ENCODE measurements at regions not wholly inside any gene's neighbourhood (a gene's known extent, or its start where the extent isn't known, plus 50 kb on each side); places are given as distances from the start of the nearest gene placed in this dataset.

DNA sequence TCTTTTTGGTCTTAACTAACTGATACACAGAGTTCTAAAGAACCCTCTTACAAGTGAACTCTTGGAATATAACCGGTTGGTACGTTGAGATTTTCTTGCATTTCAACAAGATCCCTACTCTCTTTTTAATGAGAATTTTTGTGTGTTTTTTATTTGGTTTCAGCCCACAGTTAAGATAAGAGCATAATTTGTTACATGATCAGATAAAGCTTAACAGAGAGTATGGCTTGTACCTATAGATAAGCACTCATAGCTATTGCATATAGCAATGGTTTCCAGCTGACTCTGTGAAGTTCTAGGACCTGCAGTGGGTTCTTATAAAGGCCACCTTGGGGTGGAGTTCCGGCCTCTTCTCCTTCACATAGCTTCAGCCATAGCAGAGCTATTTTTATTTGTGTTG is 143.3 kb downstream of the SNX10 start:
- H3K27ac ChIP-seq = no peak overlapping the region
- H3K9ac ChIP-seq = no peak overlapping the region
- no peaks in the 10 kb centered on the region for H3K79me2 ChIP-seq (ENCODE audit: insufficient read depth, low read depth)
- no peaks in the 10 kb centered on the region for H3K36me3 ChIP-seq (ENCODE audit: insufficient read depth)
- no peaks in the 10 kb centered on the region for H3K4me1 ChIP-seq (ENCODE audit: low read depth, poor library complexity, severe bottlenecking)
- no peak overlapping the region for H3K4me2 ChIP-seq
- TF ChIP-seq, protein P1, sequence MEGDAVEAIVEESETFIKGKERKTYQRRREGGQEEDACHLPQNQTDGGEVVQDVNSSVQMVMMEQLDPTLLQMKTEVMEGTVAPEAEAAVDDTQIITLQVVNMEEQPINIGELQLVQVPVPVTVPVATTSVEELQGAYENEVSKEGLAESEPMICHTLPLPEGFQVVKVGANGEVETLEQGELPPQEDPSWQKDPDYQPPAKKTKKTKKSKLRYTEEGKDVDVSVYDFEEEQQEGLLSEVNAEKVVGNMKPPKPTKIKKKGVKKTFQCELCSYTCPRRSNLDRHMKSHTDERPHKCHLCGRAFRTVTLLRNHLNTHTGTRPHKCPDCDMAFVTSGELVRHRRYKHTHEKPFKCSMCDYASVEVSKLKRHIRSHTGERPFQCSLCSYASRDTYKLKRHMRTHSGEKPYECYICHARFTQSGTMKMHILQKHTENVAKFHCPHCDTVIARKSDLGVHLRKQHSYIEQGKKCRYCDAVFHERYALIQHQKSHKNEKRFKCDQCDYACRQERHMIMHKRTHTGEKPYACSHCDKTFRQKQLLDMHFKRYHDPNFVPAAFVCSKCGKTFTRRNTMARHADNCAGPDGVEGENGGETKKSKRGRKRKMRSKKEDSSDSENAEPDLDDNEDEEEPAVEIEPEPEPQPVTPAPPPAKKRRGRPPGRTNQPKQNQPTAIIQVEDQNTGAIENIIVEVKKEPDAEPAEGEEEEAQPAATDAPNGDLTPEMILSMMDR (conservative IDR thresholded peaks at IDR 0.05; ENCODE audit: low read depth, low read length) = no peak
- no peaks in the 10 kb centered on the region for H4K20me1 ChIP-seq (ENCODE audit: insufficient read depth)
- no peak overlapping the region for H2AFZ ChIP-seq (ENCODE audit: low read depth)
- no peaks in the 10 kb centered on the region for H3K27me3 ChIP-seq (ENCODE audit: insufficient read depth, low read depth)
- H3K4me3 ChIP-seq (IDR thresholded peaks at IDR 0.05; ENCODE audit: insufficient read depth, low read depth, low read length) = no peak overlapping the region

DNA sequence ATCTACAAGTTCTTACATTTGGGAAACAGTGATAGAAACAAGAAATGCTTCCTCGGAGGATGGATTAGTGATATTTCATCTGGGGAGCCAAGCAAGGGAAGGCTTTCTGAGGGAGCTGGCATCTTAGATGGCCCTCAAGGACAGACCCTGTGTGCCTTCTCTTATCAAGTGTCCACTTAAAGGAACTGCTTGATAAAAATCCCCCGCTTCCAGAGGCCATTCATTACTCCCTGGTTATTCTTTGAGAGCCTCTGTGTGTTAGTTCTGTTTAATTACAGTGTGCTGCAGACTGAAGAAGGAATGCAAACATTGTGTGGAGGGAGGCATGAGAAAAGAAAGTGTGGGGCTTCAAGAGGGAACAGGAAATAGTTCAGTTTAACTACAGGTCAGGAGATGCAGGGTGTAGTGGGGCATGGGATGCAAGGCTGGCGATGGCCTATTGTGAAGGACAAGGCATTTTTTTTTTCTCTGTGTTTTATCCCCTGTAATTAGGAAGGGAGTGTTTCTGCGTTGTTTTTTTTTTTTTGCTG is 145.4 kb downstream of the SNX10 start:
- Histone ChIP-seq H3K4me3 (IDR thresholded peaks at IDR 0.05; ENCODE audit: insufficient read depth, low read depth, low read length) (no peak overlapping the region), H3K79me2 (ENCODE audit: insufficient read depth, low read depth) (no peaks in the 10 kb centered on the region), H3K9ac (no peak overlapping the region), H3K4me2 (no peak overlapping the region), H3K27me3 (ENCODE audit: insufficient read depth, low read depth) (no peaks in the 10 kb centered on the region), H4K20me1 (ENCODE audit: insufficient read depth) (no peaks in the 10 kb centered on the region), H3K4me1 (ENCODE audit: low read depth, poor library complexity, severe bottlenecking) (no peaks in the 10 kb centered on the region), H2AFZ (ENCODE audit: low read depth) (no peak overlapping the region), H3K36me3 (ENCODE audit: insufficient read depth) (no peaks in the 10 kb centered on the region), H3K27ac (no peak overlapping the region)
- TF ChIP-seq, protein P1 (conservative IDR thresholded peaks at IDR 0.05; ENCODE audit: low read depth, low read length) = no peak

DNA sequence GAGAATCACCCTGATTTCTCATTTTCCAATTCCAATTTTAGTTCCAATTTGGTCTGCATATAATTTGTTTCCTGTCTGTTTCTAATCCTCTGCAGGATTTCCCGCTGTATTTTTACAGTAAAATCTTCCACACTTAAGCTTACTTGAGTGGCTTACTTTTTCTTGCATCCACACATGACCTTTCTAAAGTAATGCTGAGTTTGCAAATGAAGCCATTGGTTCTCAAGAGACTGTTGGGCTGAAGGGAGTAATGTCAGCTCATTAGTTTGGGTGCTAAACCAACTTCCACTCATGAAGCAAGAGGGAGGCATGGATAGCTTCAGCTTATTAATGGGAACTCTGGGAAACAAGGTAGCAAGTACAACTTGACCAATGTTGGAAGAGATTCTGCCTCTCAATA is 146.4 kb downstream of the SNX10 start:
- H3K27me3 ChIP-seq (ENCODE audit: insufficient read depth, low read depth) = no peaks in the 10 kb centered on the region
- H3K4me2 ChIP-seq = no peak overlapping the region

DNA sequence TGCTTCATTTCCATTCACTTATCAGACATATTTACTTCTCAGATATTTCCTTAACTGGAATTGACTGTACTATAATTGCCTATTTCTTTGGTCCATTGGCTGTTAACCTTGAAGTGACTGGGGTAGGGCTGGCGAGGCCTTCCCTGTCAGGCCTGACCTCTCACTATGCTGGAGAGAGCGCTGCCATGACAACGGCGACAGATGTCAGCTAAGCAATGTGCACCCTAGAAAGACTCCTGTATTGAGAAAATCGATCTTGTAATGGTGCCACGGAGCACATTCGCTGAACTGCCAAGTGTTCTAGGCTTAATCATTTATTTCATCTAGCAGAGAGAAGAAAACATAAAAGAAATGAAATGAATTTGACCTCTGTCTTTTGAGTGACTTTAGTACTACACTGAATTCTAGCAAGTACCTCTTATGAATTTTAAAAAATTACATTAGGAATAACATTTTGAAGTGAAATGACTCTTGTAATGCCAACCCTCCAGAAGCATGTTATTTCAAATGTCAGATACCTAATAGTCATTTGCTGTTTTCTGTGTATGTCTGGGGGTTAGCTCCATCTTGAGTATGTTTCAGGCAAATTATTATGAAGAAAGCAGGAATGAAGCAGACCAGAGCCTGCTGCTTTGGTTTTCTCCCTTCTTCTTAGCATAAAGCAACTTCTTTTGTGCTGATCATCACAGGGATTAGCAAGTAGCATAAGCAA is 148.0 kb downstream of the SNX10 start:
- Histone ChIP-seq H2AFZ (ENCODE audit: low read depth) (no peak overlapping the region), H3K4me3 (IDR thresholded peaks at IDR 0.05; ENCODE audit: insufficient read depth, low read depth, low read length) (no peak overlapping the region), H3K79me2 (ENCODE audit: insufficient read depth, low read depth) (no peaks in the 10 kb centered on the region), H3K4me1 (ENCODE audit: low read depth, poor library complexity, severe bottlenecking) (no peaks in the 10 kb centered on the region), H3K36me3 (ENCODE audit: insufficient read depth) (no peaks in the 10 kb centered on the region), H3K9ac (no peak overlapping the region), H4K20me1 (ENCODE audit: insufficient read depth) (no peaks in the 10 kb centered on the region), H3K27ac (no peak overlapping the region), H3K4me2 (no peak overlapping the region), H3K27me3 (ENCODE audit: insufficient read depth, low read depth) (no peaks in the 10 kb centered on the region)
- TF ChIP-seq, protein P1 (conservative IDR thresholded peaks at IDR 0.05; ENCODE audit: low read depth, low read length) = no peak

More for the DNA sequence above, 146.4 kb downstream of the SNX10 start:
- TF ChIP-seq, protein P1 (conservative IDR thresholded peaks at IDR 0.05; ENCODE audit: low read depth, low read length) = no peak
- Histone ChIP-seq H2AFZ (ENCODE audit: low read depth) (no peak overlapping the region), H3K36me3 (ENCODE audit: insufficient read depth) (no peaks in the 10 kb centered on the region), H3K4me1 (ENCODE audit: low read depth, poor library complexity, severe bottlenecking) (no peaks in the 10 kb centered on the region), H4K20me1 (ENCODE audit: insufficient read depth) (no peaks in the 10 kb centered on the region), H3K27ac (no peak overlapping the region), H3K79me2 (ENCODE audit: insufficient read depth, low read depth) (no peaks in the 10 kb centered on the region), H3K4me3 (IDR thresholded peaks at IDR 0.05; ENCODE audit: insufficient read depth, low read depth, low read length) (no peak overlapping the region), H3K9ac (no peak overlapping the region)

All from KMS-11 (cell line).